OCI-LY1 (cell line): ENCODE measurements at regions not wholly inside any gene's neighbourhood (a gene's known extent, or its start where the extent isn't known, plus 50 kb on each side); places are given as distances from the start of the nearest gene placed in this dataset.

Experiments
- CTCF ChIP-seq: fragments of 200-600 bp; sonication (generic), shearing (Covaris generic); IDR thresholded peaks from 2 replicates; pipeline ENCODE4 v1.5.1; 2017; ENCODE audit warnings: mild to moderate bottlenecking, antibody characterized with exemption, low read length, moderate library complexity, mixed read lengths
- EZH2 ChIP-seq: fragments of 200-600 bp; sonication (generic), shearing (Covaris generic); IDR thresholded peaks from 2 replicates; pipeline ENCODE4 v1.8.0; 2017; ENCODE audit warnings: borderline replicate concordance, mixed run types, mild to moderate bottlenecking, antibody characterized with exemption, low read length, moderate library complexity, mixed read lengths

GRCh38 chr6:86629123-86629522, 308.2 kb upstream of the HTR1E start:
- TF ChIP-seq CTCF (no peak), EZH2 (no peak)
